Urothelium cell line (cell line): ENCODE measurements at regions not wholly inside any gene's neighbourhood (a gene's known extent, or its start where the extent isn't known, plus 50 kb on each side); places are given as distances from the start of the nearest gene placed in this dataset.
"Not testable (repeated sequence)": the region's sequence is repeated elsewhere in the genome, so short reads cannot be mapped to it uniquely, and the experiment has no call there.

Source experiments
- DNase-seq: peaks from one replicate; pipeline ENCODE4 v3.0.0; 2011; ENCODE audit warnings: low spot score, mixed read lengths
- FAIRE-seq: peaks from 2 replicates; lab custom pipeline; 2011; peaks lifted over from hg19 to GRCh38; lab: Jason Lieb, UNC

GRCh38 chr5:99765011-99765410 is 770.2 kb upstream of the FAM174A start:
- DNase-seq (no peak), FAIRE-seq (no peak)

- DNase-seq (no peak), FAIRE-seq (no peak)
Measured at GRCh38 chr5:99763021-99763774, 772.0 kb upstream of the FAM174A start.

- DNase-seq (no peak), FAIRE-seq (no peak)
Measured at GRCh38 chr5:99747342-99747741, 787.8 kb upstream of the FAM174A start.

- not testable (repeated sequence) for DNase-seq, FAIRE-seq
Measured at GRCh38 chr5:99733146-99733545, 802.0 kb upstream of the FAM174A start.

- peak; percentile 13 for FAIRE-seq
Measured at GRCh38 chr5:99730653-99731052, 801.8 kb upstream of the CHD1 start.

GRCh38 chr5:99724732-99725290 is 796.0 kb upstream of the CHD1 start:
- FAIRE-seq: no peak
- DNase-seq: no peak

More at GRCh38 chr5:99730653-99731052, 801.8 kb upstream of the CHD1 start:
- not testable (repeated sequence) for DNase-seq

GRCh38 chr5:99721506-99721905 is 792.7 kb upstream of the CHD1 start:
- no peak for DNase-seq
- no peak for FAIRE-seq

- no peak for DNase-seq
- no peak for FAIRE-seq
Measured at GRCh38 chr5:99715921-99716320, 787.1 kb upstream of the CHD1 start.

GRCh38 chr5:99706160-99706559 is 777.4 kb upstream of the CHD1 start:
- DNase-seq (no peak), FAIRE-seq (no peak)

GRCh38 chr5:99702565-99702964 is 773.8 kb upstream of the CHD1 start:
- DNase-seq (peak; percentile 2), FAIRE-seq (no peak)

GRCh38 chr5:99694884-99695283 is 766.1 kb upstream of the CHD1 start:
- FAIRE-seq (no peak), DNase-seq (peak; percentile 14)

GRCh38 chr5:99686538-99686937 is 757.7 kb upstream of the CHD1 start:
- FAIRE-seq (no peak), DNase-seq (no peak)

GRCh38 chr5:99675974-99676373 is 747.2 kb upstream of the CHD1 start:
- FAIRE-seq (no peak), DNase-seq (no peak)

- no peak for FAIRE-seq
Measured at GRCh38 chr5:99674101-99674500, 745.3 kb upstream of the CHD1 start.

GRCh38 chr5:99664972-99665371 is 736.2 kb upstream of the CHD1 start:
- DNase-seq (no peak), FAIRE-seq (no peak)

More at GRCh38 chr5:99674101-99674500, 745.3 kb upstream of the CHD1 start:
- no peak for DNase-seq

GRCh38 chr5:99651298-99651697 is 722.5 kb upstream of the CHD1 start:
- DNase-seq (no peak), FAIRE-seq (no peak)

- FAIRE-seq: no peak
- DNase-seq: peak; percentile 1
Measured at GRCh38 chr5:99646011-99646647, 717.3 kb upstream of the CHD1 start.

GRCh38 chr5:99644822-99645221 is 716.0 kb upstream of the CHD1 start:
- DNase-seq: no peak
- no peak for FAIRE-seq

GRCh38 chr5:99640646-99641045 is 711.8 kb upstream of the CHD1 start:
- no peak for FAIRE-seq

GRCh38 chr5:99639905-99640304 is 711.1 kb upstream of the CHD1 start:
- no peak for DNase-seq
- no peak for FAIRE-seq

More at GRCh38 chr5:99640646-99641045, 711.8 kb upstream of the CHD1 start:
- DNase-seq: no peak

- DNase-seq: no peak
- no peak for FAIRE-seq
Measured at GRCh38 chr5:99636663-99637062, 707.9 kb upstream of the CHD1 start.
